T-helper 2 cell treated with Interferon-gamma antibody and Interleukin-4, amounts not matched to agents 100 ng/mL and 5 ng/mL, for 36 hours (primary cell): ENCODE measurements at regions not wholly inside any gene's neighbourhood (a gene's known extent, or its start where the extent isn't known, plus 50 kb on each side); places are given as distances from the start of the nearest gene placed in this dataset.
"Not testable (repeated sequence)": the region's sequence is repeated elsewhere in the genome, so short reads cannot be mapped to it uniquely, and the experiment has no call there.

Experiments
- intact Hi-C: fragments of 100-400 bp; cut with micrococcal nuclease; formaldehyde crosslinking; loops from one replicate; pipeline ENCODE4 v1.15.1; 2023

DNA sequence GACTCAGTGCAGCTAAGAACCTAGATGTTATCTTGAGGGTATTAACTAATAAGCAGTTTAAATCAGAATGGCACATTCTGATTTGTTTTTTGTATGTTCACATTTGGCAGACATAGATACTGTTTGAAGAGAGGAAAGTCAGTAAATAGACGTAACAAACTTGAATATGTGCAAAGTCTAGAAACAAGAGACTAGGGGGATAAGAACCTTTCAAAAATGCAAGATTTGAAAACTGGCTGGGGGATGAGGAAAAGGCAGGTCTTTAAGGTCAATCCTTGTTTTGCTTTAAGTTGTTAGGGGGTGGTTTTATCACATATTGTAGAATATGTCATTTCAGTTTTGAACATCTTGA is 136.5 kb downstream of the ZNF92 start:
- intact Hi-C loops = not testable (repeated sequence)

- intact Hi-C loops = not testable (repeated sequence)
Observed at GRCh38 chr7:65519751-65520150, 146.1 kb downstream of the ZNF92 start.

GRCh38 chr7:65545465-65546161 is 172.0 kb downstream of the ZNF92 start:
- intact Hi-C loops = not testable (repeated sequence)

- intact Hi-C loops = not testable (repeated sequence)
Observed at GRCh38 chr7:65549589-65550443, 176.2 kb downstream of the ZNF92 start.

- intact Hi-C loops = not testable (repeated sequence)
Observed at GRCh38 chr7:65550444-65550809, 176.8 kb downstream of the ZNF92 start.

DNA sequence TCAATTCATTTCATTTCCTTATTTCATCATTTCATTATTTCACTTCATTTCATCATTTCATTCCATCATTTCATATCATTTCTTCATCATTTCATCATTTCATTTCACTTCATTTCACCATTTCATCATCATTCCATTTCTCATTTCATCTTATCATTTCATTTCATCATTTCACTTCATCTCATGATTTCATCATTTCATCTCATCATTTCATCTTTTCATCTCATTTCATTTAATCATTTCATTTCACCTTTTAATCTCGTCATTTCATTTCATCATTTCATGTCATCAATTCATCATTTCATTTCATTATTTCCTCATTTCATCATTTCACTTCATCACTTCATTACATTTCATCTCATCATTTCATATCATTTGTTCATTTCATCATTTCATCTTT is 177.4 kb downstream of the ZNF92 start:
- intact Hi-C loops = not testable (repeated sequence)

GRCh38 chr7:65554553-65555476 is 181.2 kb downstream of the ZNF92 start:
- intact Hi-C loops = not testable (repeated sequence)

DNA sequence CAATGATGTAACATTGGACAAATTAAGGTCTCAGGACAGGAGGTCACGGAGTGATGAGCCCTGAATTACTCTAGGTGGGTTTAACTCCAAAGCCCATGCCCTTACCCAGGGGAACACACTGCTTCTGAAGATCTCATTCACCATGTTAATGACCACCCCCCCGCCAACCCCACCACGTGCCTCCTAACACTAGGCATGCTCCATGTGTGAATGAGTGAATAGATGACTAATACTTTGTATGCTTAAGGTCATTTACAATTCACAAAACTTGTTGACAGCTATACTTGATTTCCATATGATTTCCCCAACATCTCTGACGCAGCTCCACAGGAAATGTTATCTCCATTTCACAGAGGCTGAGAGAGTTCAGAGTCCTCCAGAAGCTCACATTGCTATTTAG is 184.9 kb downstream of the ZNF92 start:
- intact Hi-C loops = not testable (repeated sequence)

DNA sequence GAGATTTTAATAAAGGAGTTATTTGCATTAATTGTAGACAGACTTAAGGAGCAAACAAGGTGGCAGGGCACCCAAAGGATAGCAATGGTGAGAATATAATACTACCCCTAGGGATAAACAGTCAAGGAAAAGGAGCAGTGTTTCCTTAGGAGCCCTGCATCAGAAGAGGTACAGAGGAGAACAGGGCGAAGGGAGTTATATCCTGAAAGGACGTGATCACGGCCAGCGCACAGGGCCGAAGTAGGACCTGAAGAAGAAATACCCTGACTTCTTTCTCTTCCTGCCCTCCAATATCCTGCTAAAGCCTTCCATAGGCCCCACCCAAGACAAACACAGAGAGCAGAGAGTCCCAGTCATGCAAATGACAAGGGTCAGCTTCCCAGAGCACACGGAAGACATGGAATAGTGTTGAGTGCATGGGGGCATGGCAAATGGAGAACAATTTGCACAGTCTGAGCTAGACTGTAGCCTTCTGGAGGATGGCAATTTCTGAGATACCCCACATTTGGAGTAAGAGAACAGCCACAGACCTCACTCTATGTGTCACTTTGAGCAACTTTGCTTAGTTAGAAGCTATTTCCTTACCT is 188.2 kb downstream of the ZNF92 start:
- intact Hi-C loops = not testable (repeated sequence)

DNA sequence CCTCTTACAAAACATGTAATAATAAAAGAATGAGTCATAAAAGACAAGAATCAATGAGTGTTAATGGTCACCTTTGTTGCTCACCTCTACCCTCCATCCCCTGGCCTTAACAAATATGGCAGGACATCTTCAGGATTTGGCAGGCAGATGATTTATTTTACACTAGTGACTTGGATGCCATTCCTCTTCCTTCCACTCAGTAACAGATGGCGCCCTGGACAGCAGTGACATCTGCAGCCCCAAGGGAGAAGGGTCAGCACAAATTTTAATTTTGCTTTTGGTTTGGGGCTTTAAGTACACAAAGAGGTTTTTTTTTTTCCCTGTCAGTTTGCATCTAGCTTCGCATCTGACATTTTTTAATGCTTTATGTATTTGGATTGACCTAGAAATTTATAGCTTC is 188.9 kb downstream of the ZNF92 start:
- intact Hi-C loops = not testable (repeated sequence)

DNA sequence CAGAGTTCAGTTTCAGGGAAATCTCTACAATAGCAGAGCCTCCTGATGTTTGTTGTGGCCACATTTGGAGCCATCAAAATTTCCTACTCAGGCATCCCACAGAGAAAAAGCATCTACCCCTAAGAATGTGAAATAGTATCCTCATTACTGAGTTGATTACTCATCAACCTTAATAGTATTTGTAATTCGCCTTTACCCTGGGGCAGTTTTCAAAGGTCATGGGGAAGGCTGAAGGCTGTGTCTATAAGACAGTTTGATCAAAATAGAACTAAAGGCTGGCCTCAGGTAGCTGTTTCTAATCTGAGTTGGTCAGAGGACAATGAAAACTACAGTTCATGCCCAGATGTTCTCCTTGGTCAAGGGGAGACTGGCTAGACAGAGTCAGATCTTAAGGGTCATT is 189.7 kb downstream of the ZNF92 start:
- intact Hi-C loops = not testable (repeated sequence)

DNA sequence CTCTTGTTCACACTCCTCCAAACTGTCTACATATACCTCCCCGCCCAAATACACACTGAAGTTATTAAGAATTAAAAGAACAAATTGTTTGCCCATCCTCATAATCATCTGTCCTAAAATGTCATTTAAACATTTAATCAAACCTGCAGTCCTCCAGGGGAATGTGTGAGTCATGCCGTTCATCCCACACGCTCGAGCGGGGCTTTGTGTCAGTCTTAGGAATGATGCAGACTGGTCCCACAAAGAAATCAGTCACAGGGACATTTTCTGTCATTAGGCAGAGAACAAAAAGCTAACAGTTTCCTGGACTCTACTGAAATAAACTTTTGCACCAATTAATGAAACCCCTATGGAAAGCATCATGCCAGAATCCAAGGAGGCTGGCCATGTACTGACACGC is 194.6 kb downstream of the ZNF92 start:
- intact Hi-C loops = not testable (repeated sequence)

- intact Hi-C loops = not testable (repeated sequence)
Observed at GRCh38 chr7:65570990-65571389, 197.3 kb downstream of the ZNF92 start.

- intact Hi-C loops = not testable (repeated sequence)
Observed at GRCh38 chr7:65572581-65572980, 198.9 kb downstream of the ZNF92 start.

- intact Hi-C loops = not testable (repeated sequence)
Observed at GRCh38 chr7:65576370-65576769, 202.7 kb downstream of the ZNF92 start.

DNA sequence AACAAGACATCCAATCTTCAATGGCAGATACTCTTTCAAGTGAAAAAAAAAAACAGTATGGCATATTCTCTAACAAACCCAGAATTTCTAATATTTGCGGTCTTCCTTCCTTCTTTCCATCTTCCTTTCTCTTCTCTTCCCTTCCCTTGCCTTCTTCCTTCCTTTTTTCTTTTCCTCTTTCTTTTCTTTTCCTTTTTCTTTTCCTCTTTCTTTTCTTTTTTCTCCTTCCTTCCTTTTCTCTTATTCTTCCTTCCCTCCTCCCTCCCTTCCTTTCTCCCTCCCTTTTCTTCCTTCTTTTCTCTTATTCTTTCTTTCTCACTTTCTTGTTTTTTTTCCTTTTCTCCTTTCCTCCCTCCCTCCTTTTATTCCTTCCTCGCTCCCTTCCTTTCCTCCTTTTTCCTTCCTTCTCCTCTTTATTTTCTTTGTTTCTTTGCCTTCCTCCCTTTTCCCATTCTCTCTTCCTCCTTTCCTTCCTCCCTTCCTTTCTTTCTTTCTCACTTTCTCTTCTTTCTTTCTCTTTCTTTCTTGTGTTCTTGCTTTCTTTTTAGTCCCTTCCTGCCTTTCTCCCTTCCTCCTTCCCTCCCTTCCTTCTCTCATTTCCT is 209.0 kb downstream of the ZNF92 start:
- intact Hi-C loops = not testable (repeated sequence)

DNA sequence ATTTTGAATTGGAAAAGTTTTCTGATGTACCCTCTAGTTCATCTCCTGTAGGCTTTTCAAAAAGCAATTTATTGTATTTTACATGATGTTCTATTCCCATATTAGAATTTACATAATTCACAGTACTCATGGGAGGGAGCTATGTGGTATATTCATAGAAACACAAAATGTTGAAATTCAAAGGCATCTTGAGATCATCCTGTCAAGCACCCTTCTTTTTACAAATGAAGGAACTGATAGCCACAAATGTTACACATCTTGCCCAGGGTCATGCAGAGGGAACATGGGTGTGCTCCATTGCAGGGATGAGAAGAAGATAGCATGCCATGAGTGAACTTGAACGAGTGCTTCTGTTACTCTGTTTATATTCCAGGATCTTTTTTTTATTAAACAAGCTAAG is 228.8 kb downstream of the ZNF92 start:
- intact Hi-C loops = not testable (repeated sequence)

- intact Hi-C loops = no loop called here
Observed at GRCh38 chr7:65609131-65609530, 235.5 kb downstream of the ZNF92 start.

DNA sequence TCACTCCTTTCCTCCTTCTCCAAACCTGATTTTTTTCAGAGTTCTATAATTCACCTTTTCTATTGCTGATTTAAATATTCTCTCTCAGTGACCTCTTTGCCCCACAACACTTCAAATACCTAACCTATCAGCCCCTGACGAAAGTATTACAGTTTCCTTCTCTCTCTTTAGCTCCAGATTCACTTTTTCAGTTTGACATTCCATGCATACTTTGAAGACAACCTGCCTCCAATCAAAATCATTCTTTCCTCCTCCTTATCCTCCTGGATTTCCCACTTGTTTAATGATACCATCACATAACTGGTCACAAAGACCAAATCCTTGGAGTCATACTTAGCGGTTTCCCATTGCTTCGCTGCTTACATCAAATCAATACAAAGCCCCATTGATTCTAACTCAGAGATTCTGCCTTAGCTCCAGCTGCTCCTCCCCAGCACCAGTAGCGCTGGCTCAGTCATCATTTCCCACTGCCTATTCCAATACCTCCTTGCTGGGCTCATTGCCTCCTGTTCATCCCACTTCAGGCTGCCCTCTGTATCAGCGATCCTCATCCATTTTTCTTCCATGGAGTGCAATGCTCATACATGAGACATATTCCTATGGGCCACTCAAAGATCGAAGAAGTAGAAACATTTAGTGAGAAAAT is 240.1 kb downstream of the ZNF92 start:
- intact Hi-C loops = not testable (repeated sequence)

DNA sequence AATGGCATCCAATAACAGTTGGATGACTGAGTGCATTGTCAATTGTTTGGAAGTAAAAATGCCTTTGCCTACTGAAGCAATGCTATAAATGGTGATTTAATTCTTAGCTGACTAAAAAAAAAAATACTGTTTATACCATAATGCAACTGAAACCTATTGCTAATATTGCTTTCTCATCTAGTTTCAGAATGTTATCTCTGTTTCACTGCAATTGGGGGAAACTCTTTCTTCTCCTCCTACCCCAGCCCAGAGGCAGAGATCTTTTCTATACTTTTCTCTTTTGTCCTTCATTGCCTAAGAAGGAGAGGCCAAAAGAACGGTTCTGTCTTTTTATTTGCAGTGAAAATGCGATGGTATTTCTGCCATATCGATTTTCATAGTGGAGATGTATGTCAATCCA is 242.5 kb downstream of the ZNF92 start:
- intact Hi-C loops = not testable (repeated sequence)
